Prostate gland (tissue), 2 donors: ENCODE measurements at regions not wholly inside any gene's neighbourhood (a gene's known extent, or its start where the extent isn't known, plus 50 kb on each side); places are given as distances from the start of the nearest gene placed in this dataset.

Source experiments
- POLR2A ChIP-seq: fragments of 450-650 bp; IDR thresholded peaks from one replicate; pipeline ENCODE4 v1.6.1; 2016; ENCODE audit warnings: antibody characterized with exemption, mild to moderate bottlenecking
- POLR2AphosphoS5 ChIP-seq: sonication (generic); formaldehyde crosslinking; IDR thresholded peaks from one replicate; pipeline ENCODE4 v1.6.1; 2017; ENCODE audit warnings: antibody characterized with exemption
- TF ChIP-seq, protein P1 (sequence below), 4 experiments: fragments of 200-600 bp in 2 of 4; fragments of 450-650 bp in 2 of 4; sonication (generic) in 2 of 4; IDR thresholded peaks; 1 replicate in 3 of 4; 2 replicates in 1 of 4; pipeline ENCODE4 v1.5.1; 2016 to 2019; ENCODE audit warnings: antibody characterized with exemption in 4 of 4, mild to moderate bottlenecking in 2 of 4, moderate library complexity in 2 of 4

DNA sequence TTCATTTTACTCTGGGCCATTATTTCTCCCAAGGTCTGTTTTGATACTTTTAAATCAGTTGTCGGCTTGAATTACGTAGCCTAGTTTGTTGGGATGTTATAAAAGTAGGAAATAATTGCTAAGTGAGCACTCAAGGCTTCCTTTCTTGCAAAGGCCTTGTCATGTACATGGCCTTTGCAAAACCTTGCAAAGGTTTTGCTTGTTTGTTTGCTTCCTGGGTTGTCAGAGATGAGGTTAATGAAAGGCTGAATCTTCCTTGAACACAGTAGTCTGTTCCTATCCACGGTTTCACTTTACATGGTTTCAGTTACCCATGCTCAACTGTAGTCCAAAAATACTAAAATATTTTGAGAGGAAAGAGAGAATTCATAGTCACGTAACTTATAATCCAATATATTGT, 113.5 kb downstream of the NAA11 start:
- TF ChIP-seq, protein P1, sequence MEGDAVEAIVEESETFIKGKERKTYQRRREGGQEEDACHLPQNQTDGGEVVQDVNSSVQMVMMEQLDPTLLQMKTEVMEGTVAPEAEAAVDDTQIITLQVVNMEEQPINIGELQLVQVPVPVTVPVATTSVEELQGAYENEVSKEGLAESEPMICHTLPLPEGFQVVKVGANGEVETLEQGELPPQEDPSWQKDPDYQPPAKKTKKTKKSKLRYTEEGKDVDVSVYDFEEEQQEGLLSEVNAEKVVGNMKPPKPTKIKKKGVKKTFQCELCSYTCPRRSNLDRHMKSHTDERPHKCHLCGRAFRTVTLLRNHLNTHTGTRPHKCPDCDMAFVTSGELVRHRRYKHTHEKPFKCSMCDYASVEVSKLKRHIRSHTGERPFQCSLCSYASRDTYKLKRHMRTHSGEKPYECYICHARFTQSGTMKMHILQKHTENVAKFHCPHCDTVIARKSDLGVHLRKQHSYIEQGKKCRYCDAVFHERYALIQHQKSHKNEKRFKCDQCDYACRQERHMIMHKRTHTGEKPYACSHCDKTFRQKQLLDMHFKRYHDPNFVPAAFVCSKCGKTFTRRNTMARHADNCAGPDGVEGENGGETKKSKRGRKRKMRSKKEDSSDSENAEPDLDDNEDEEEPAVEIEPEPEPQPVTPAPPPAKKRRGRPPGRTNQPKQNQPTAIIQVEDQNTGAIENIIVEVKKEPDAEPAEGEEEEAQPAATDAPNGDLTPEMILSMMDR (IDR thresholded peaks at IDR 0.05) = no peak
- TF ChIP-seq POLR2A (no peak), POLR2AphosphoS5 (no peak)
